GM12878 (cell line): ENCODE measurements at regions not wholly inside any gene's neighbourhood (a gene's known extent, or its start where the extent isn't known, plus 50 kb on each side); places are given as distances from the start of the nearest gene placed in this dataset.

Experiments
- ATAC-seq: fragments of 200-7000 bp; cut with Tn5 transposase; 3 replicates; pipeline ENCODE4 v1.9.1; 2020; ENCODE audit warnings: mild to moderate bottlenecking, moderate library complexity
- BruUV-seq: library from RNA; stranded (reverse); fragments of 400-500 nt; replicated peaks from 2 replicates; lab custom pipeline; 2021; lab: Mats Ljungman, UMichigan
- CTCF ChIA-PET: fragments of 300-600 bp; sonication (Branson Sonifier 250); formaldehyde crosslinking; extraction: SDS; loops from one replicate; lab custom pipeline; 2021; ENCODE audit warnings: inconsistent platforms; lab: Yijun Ruan, JAX
- POLR2A ChIA-PET: fragments of 350-600 bp; formaldehyde crosslinking; extraction: SDS; loops from one replicate; lab custom pipeline; 2021; ENCODE audit warnings: inconsistent platforms; lab: Charles Lee
- RAD21 ChIA-PET: fragments of 300-600 bp; sonication (Branson Sonifier 250); formaldehyde crosslinking; loops from one replicate; lab custom pipeline; 2023; ENCODE audit warnings: antibody characterized with exemption; ENCODE audit not compliant: unreplicated experiment; lab: Charles Lee
- SMC1A ChIA-PET: fragments of 300-600 bp; sonication (Branson Sonifier 250); formaldehyde crosslinking; loops from one replicate; lab custom pipeline; 2023; ENCODE audit not compliant: unreplicated experiment, uncharacterized antibody; lab: Charles Lee
- DNase-seq: peaks from one replicate; pipeline ENCODE4 v3.0.0-alpha.2; 2011; ENCODE audit warnings: low read depth, low spot score
- FAIRE-seq: peaks from 3 replicates; lab custom pipeline; 2011; peaks lifted over from hg19 to GRCh38; lab: Jason Lieb, UNC
- H2AFZ ChIP-seq: 2 replicates; pipeline ENCODE4 v1.6.0; 2011; ENCODE audit warnings: low read depth, low read length, control low read depth; ENCODE audit not compliant: control insufficient read depth
- H3K27ac ChIP-seq: 2 replicates; pipeline ENCODE4 v1.5.1; 2011; ENCODE audit warnings: control low read depth; ENCODE audit not compliant: control insufficient read depth, insufficient read depth
- H3K27me3 ChIP-seq, 2 experiments: replicated peaks in 1 of 2; 2 replicates each; pipeline versions ENCODE4 v1.6.0 to v1.6.1; 2011; ENCODE audit warnings: low read length in 1 of 2; ENCODE audit not compliant: control insufficient read depth in 2 of 2, insufficient read depth in 2 of 2
- H3K36me3 ChIP-seq, 2 experiments: 2 replicates each; pipeline ENCODE4 v1.5.1; 2011; ENCODE audit warnings: low read length in 1 of 2; ENCODE audit not compliant: control insufficient read depth in 2 of 2, insufficient read depth in 2 of 2
- H3K4me1 ChIP-seq: 2 replicates; pipeline ENCODE4 v1.6.1; 2011; ENCODE audit warnings: mild to moderate bottlenecking, low read length, moderate library complexity, mixed read lengths; ENCODE audit not compliant: control insufficient read depth, insufficient read depth
- H3K4me2 ChIP-seq: 2 replicates; pipeline ENCODE4 v1.6.0; 2011; ENCODE audit warnings: control low read depth; ENCODE audit not compliant: control insufficient read depth, insufficient read depth
- H3K4me3 ChIP-seq: fragments of 200-600 bp; sonication (generic); 2 replicates; pipeline ENCODE4 v1.5.1; 2016
- H3K79me2 ChIP-seq: 2 replicates; pipeline ENCODE4 v1.6.0; 2011; ENCODE audit warnings: low read length; ENCODE audit not compliant: control insufficient read depth, insufficient read depth
- H3K9ac ChIP-seq: 2 replicates; pipeline ENCODE4 v1.8.0; 2011; ENCODE audit warnings: low read length, control low read depth, mixed read lengths; ENCODE audit not compliant: control insufficient read depth, insufficient read depth
- H3K9me3 ChIP-seq: replicated peaks from 3 replicates; pipeline ENCODE4 v1.5.1; 2011; ENCODE audit warnings: mild to moderate bottlenecking, low read length; ENCODE audit not compliant: control insufficient read depth, insufficient read depth
- H4K20me1 ChIP-seq: 2 replicates; pipeline ENCODE4 v1.6.0; 2011; ENCODE audit not compliant: control insufficient read depth, insufficient read depth
- CBX3 ChIP-seq: fragments of 200-600 bp; sonication (generic); IDR thresholded peaks from 2 replicates; pipeline ENCODE4 v1.6.1; 2016; ENCODE audit warnings: low read depth, borderline replicate concordance
- MXI1 ChIP-seq: fragments of 150-350 bp; IDR thresholded peaks from 2 replicates; pipeline ENCODE4 v1.6.1; 2011; ENCODE audit warnings: low read depth, mild to moderate bottlenecking, inconsistent platforms, low read length, improper control_type of control experiment
- MYC ChIP-seq: IDR thresholded peaks from 2 replicates; pipeline ENCODE4 v1.6.1; 2011; ENCODE audit warnings: mild to moderate bottlenecking, low read length, moderate library complexity, inconsistent platforms; ENCODE audit not compliant: insufficient read depth, insufficient replicate concordance, insufficient read length, severe bottlenecking
- RUNX3 ChIP-seq: IDR thresholded peaks from 2 replicates; pipeline ENCODE4 v1.6.1; 2012; ENCODE audit warnings: low read length, inconsistent platforms
- SUZ12 ChIP-seq: fragments of 200-600 bp; sonication (generic); IDR thresholded peaks from one replicate; pipeline ENCODE4 v1.6.1; 2018; ENCODE audit warnings: antibody characterized with exemption, mild to moderate bottlenecking; ENCODE audit not compliant: unreplicated experiment
- ZNF24 ChIP-seq: fragments of 450-650 bp; IDR thresholded peaks from 2 replicates; pipeline ENCODE4 v1.6.1; 2017; ENCODE audit warnings: antibody characterized with exemption, mild to moderate bottlenecking
- WGBS: methylation state at CpG from one replicate; pipeline ENCODE4 v1.1.6; 2016; ENCODE audit warnings: low lambda C conversion rate; ENCODE audit not compliant: insufficient replicate concordance, insufficient coverage; ENCODE audit errors: missing lambda C conversion rate; 5-methylcytosine and 5-hydroxymethylcytosine counted together
- in situ Hi-C: fragments of 300-500 bp; cut with MboI; formaldehyde crosslinking; loops from 9 replicates; pipeline ENCODE4 v1.14.3; 2018; ENCODE audit warnings: mixed read lengths
- intact Hi-C: fragments of 100-400 bp; cut with micrococcal nuclease; formaldehyde crosslinking; loops from one replicate; pipeline ENCODE4 v1.14.2; 2022; ENCODE audit not compliant: unreplicated experiment
- TF ChIP-seq, protein P1 (sequence below): IDR thresholded peaks from 2 replicates; pipeline ENCODE4 v1.6.1; 2011; ENCODE audit warnings: low read depth, low read length, improper control_type of control experiment, borderline replicate concordance
- TF ChIP-seq, protein P2 (sequence below): IDR thresholded peaks from 2 replicates; pipeline ENCODE4 v1.6.1; 2012; ENCODE audit warnings: low read depth, low read length, improper control_type of control experiment
- TF ChIP-seq, protein P3 (sequence below): fragments of 150-350 bp; IDR thresholded peaks from 2 replicates; pipeline ENCODE4 v1.6.1; 2016; ENCODE audit warnings: low read depth, low read length

DNA sequence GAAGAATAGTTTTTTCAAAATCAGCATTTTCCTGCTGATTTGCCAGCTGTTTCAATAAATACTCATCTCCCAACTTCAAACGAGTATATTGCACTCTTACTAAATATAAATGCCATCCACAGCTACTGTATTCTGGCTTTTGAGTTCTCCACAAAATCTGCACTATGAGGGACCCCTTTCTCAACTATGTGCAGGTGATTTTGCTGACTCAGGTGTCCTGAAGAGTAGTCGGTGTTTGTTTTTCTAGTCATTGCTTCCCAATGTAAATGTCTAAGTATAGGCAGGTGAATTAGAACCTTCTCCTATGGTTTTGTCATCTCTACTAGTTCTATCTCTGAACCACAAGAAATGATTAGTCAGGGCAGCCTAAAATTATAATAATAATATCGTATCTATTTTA lies 616.8 kb upstream of the MEF2C start:
- Histone ChIP-seq H3K9me3 (no peaks in the 10 kb centered on the region), H3K9ac (no peak overlapping the region), H2AFZ (no peak overlapping the region), H3K27ac (no peak overlapping the region), H3K4me2 (no peak overlapping the region), H3K36me3 (no peaks in the 10 kb centered on the region), H3K79me2 (no peaks in the 10 kb centered on the region), H3K4me3 (no peak overlapping the region), H3K27me3 (no peaks in the 10 kb centered on the region), H3K4me1 (no peaks in the 10 kb centered on the region), H4K20me1 (no peaks in the 10 kb centered on the region)
- in situ Hi-C loops (no loop called here), intact Hi-C loops (no loop called here)
- ChIA-PET CTCF (no interaction called here), POLR2A (no interaction called here), SMC1A (interaction anchor here (0.7 kb wide), 1 partner anchor 38 kb away, joined by 3 read pairs; no protein-coding TSS in a partner anchor), RAD21 (no interaction called here)
- FAIRE-seq = no peak
- ATAC-seq = no peak
- 67% methylated on average over 3 of the region's 3 CpGs for WGBS
- DNase-seq = no peak
- no TSS peak for BruUV-seq
- TF ChIP-seq, protein P1, sequence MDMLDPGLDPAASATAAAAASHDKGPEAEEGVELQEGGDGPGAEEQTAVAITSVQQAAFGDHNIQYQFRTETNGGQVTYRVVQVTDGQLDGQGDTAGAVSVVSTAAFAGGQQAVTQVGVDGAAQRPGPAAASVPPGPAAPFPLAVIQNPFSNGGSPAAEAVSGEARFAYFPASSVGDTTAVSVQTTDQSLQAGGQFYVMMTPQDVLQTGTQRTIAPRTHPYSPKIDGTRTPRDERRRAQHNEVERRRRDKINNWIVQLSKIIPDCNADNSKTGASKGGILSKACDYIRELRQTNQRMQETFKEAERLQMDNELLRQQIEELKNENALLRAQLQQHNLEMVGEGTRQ = no peak
- TF ChIP-seq, protein P2, sequence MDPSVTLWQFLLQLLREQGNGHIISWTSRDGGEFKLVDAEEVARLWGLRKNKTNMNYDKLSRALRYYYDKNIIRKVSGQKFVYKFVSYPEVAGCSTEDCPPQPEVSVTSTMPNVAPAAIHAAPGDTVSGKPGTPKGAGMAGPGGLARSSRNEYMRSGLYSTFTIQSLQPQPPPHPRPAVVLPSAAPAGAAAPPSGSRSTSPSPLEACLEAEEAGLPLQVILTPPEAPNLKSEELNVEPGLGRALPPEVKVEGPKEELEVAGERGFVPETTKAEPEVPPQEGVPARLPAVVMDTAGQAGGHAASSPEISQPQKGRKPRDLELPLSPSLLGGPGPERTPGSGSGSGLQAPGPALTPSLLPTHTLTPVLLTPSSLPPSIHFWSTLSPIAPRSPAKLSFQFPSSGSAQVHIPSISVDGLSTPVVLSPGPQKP = no peak
- TF ChIP-seq MXI1 = no peak
- no peak for TF ChIP-seq RUNX3
- TF ChIP-seq MYC = no peak
- TF ChIP-seq SUZ12 = no peak
- no peak for TF ChIP-seq CBX3
- TF ChIP-seq, protein P3, sequence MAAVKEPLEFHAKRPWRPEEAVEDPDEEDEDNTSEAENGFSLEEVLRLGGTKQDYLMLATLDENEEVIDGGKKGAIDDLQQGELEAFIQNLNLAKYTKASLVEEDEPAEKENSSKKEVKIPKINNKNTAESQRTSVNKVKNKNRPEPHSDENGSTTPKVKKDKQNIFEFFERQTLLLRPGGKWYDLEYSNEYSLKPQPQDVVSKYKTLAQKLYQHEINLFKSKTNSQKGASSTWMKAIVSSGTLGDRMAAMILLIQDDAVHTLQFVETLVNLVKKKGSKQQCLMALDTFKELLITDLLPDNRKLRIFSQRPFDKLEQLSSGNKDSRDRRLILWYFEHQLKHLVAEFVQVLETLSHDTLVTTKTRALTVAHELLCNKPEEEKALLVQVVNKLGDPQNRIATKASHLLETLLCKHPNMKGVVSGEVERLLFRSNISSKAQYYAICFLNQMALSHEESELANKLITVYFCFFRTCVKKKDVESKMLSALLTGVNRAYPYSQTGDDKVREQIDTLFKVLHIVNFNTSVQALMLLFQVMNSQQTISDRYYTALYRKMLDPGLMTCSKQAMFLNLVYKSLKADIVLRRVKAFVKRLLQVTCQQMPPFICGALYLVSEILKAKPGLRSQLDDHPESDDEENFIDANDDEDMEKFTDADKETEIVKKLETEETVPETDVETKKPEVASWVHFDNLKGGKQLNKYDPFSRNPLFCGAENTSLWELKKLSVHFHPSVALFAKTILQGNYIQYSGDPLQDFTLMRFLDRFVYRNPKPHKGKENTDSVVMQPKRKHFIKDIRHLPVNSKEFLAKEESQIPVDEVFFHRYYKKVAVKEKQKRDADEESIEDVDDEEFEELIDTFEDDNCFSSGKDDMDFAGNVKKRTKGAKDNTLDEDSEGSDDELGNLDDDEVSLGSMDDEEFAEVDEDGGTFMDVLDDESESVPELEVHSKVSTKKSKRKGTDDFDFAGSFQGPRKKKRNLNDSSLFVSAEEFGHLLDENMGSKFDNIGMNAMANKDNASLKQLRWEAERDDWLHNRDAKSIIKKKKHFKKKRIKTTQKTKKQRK = no peak
- TF ChIP-seq ZNF24 = no peak
- TF ChIP-seq, all 136 proteins: peak for 0
